GM21737 (cell line): ENCODE measurements at regions not wholly inside any gene's neighbourhood (a gene's known extent, or its start where the extent isn't known, plus 50 kb on each side); places are given as distances from the start of the nearest gene placed in this dataset.

ENCODE experiments used
- ATAC-seq: cut with Tn5 transposase; IDR thresholded peaks from one replicate; pipeline ENCODE4 v1.9.1; 2021; ENCODE audit warnings: mild to moderate bottlenecking, moderate library complexity; ENCODE audit not compliant: unreplicated experiment

- ATAC-seq, result no peak
These were observed 179.8 kb upstream of the FOXN2 start for GRCh38 chr2:48134704-48135103.

- no peak for ATAC-seq
These were observed 178.7 kb upstream of the FOXN2 start for GRCh38 chr2:48135797-48136196.

GRCh38 chr2:48137829-48138228 is 176.7 kb upstream of the FOXN2 start:
- no peak for ATAC-seq

- no peak for ATAC-seq
These were observed 175.6 kb upstream of the FOXN2 start for GRCh38 chr2:48138898-48139297.

- no peak for ATAC-seq
These were observed 173.9 kb upstream of the FOXN2 start for GRCh38 chr2:48140586-48140985.

GRCh38 chr2:48144777-48145176 is 169.7 kb upstream of the FOXN2 start:
- no peak for ATAC-seq

GRCh38 chr2:48145845-48146452 is 168.5 kb upstream of the FOXN2 start:
- ATAC-seq, result no peak

GRCh38 chr2:48146552-48146951 is 167.9 kb upstream of the FOXN2 start:
- ATAC-seq, result no peak

GRCh38 chr2:48147719-48148118 is 166.8 kb upstream of the FOXN2 start:
- ATAC-seq, result no peak

GRCh38 chr2:48148841-48149430 is 165.5 kb upstream of the FOXN2 start:
- no peak for ATAC-seq

GRCh38 chr2:48157150-48157549 is 157.3 kb upstream of the FOXN2 start:
- no peak for ATAC-seq

- no peak for ATAC-seq
These were observed 152.9 kb upstream of the FOXN2 start for GRCh38 chr2:48161628-48162027.

GRCh38 chr2:48162742-48163141 is 151.7 kb upstream of the FOXN2 start:
- no peak for ATAC-seq

GRCh38 chr2:48165070-48165753 is 149.3 kb upstream of the FOXN2 start:
- no peak for ATAC-seq

GRCh38 chr2:48169141-48169592 is 145.3 kb upstream of the FOXN2 start:
- ATAC-seq, result no peak

GRCh38 chr2:48170281-48170680 is 144.2 kb upstream of the FOXN2 start:
- no peak for ATAC-seq

- ATAC-seq, result no peak
These were observed 141.3 kb upstream of the FOXN2 start for GRCh38 chr2:48173141-48173540.

- no peak for ATAC-seq
These were observed 140.0 kb upstream of the FOXN2 start for GRCh38 chr2:48174503-48174902.

- no peak for ATAC-seq
These were observed 139.2 kb upstream of the FOXN2 start for GRCh38 chr2:48175254-48175653.

- no peak for ATAC-seq
These were observed 138.8 kb upstream of the FOXN2 start for GRCh38 chr2:48175656-48176055.

- no peak for ATAC-seq
These were observed 137.6 kb upstream of the FOXN2 start for GRCh38 chr2:48176876-48177275.

GRCh38 chr2:48178611-48179010 is 135.9 kb upstream of the FOXN2 start:
- no peak for ATAC-seq
